ENCODE measurements at regions not wholly inside any gene's neighbourhood (a gene's known extent, or its start where the extent isn't known, plus 50 kb on each side); places are given as distances from the start of the nearest gene placed in this dataset.
A peak's percentile ranks its signal among the peaks of the same experiment; 100 is the strongest.

DNA sequence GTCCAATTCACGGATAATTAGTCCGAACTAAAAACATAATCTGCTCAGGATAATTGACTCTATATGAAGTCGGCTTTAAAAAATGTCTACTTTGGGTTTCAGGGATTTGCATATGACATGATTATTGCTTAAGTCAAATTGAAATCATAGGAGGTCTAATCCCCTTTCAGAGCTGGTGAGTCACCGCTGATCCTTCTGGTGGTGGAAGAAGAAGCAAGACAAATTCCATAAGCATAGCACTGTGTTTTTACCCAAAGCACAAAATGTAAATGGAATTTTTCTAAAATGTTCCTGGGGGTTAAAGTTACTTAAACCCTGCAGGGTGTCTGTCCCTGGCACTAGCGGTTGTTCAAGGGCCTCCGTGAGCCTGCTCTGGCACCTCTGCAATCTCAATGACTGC, 460.2 kb downstream of the LRATD1 start:
- H3K27ac ChIP-seq: no peak overlapping the region
- intact Hi-C loops (cut with DNase I): no loop called here
- 69 to 73% (median 71%) methylated on average over 6 of the region's 6 CpGs for WGBS, 3 donors
- TF ChIP-seq, protein P1, sequence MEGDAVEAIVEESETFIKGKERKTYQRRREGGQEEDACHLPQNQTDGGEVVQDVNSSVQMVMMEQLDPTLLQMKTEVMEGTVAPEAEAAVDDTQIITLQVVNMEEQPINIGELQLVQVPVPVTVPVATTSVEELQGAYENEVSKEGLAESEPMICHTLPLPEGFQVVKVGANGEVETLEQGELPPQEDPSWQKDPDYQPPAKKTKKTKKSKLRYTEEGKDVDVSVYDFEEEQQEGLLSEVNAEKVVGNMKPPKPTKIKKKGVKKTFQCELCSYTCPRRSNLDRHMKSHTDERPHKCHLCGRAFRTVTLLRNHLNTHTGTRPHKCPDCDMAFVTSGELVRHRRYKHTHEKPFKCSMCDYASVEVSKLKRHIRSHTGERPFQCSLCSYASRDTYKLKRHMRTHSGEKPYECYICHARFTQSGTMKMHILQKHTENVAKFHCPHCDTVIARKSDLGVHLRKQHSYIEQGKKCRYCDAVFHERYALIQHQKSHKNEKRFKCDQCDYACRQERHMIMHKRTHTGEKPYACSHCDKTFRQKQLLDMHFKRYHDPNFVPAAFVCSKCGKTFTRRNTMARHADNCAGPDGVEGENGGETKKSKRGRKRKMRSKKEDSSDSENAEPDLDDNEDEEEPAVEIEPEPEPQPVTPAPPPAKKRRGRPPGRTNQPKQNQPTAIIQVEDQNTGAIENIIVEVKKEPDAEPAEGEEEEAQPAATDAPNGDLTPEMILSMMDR (IDR thresholded peaks at IDR 0.05): no peak
- ATAC-seq: no peak
- H3K4me1 ChIP-seq: no peaks in the 10 kb centered on the region
- no peaks in the 10 kb centered on the region for H3K9me3 ChIP-seq
- no peaks in the 10 kb centered on the region for H3K27me3 ChIP-seq (ENCODE audit: insufficient read depth in 3 of 3, low read length in 2 of 3)
- DNase-seq: no peak
- no peak overlapping the region for H3K4me3 ChIP-seq
- H3K36me3 ChIP-seq (ENCODE audit: insufficient read depth in 1 of 2, low read depth in 1 of 2): no peaks in the 10 kb centered on the region

DNA sequence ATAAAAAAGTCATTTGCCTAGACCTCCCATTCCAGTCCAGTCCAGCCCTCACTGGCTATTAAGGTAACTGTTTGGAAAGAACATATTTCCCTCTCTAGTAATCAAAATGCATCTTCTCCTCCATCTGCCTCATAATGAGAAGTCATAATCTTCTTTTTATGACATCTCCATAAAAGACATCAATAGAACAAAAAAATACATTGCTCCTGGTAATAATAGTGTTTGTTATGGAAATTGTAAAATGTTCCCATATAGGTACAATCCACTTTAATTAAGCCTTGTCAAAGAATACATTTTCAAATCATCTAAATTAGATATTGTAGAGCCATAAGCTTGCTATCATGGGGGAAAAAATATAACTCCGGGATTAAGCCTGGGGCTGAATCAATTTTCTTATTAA, 461.6 kb downstream of the LRATD1 start:
- intact Hi-C loops (cut with DNase I): no loop called here
- H3K36me3 ChIP-seq (ENCODE audit: insufficient read depth in 1 of 2, low read depth in 1 of 2): no peaks in the 10 kb centered on the region
- no peak overlapping the region for H3K4me3 ChIP-seq
- TF ChIP-seq, protein P1 (IDR thresholded peaks at IDR 0.05): no peak
- no peaks in the 10 kb centered on the region for H3K9me3 ChIP-seq
- no peaks in the 10 kb centered on the region for H3K4me1 ChIP-seq
- DNase-seq (no peak), ATAC-seq (no peak)
- H3K27me3 ChIP-seq (ENCODE audit: insufficient read depth in 3 of 3, low read length in 2 of 3): no peaks in the 10 kb centered on the region
- no peak overlapping the region for H3K27ac ChIP-seq
- WGBS, 3 donors: 40 to 71% (median 43%) methylated on average over 1 of the region's 1 CpG

DNA sequence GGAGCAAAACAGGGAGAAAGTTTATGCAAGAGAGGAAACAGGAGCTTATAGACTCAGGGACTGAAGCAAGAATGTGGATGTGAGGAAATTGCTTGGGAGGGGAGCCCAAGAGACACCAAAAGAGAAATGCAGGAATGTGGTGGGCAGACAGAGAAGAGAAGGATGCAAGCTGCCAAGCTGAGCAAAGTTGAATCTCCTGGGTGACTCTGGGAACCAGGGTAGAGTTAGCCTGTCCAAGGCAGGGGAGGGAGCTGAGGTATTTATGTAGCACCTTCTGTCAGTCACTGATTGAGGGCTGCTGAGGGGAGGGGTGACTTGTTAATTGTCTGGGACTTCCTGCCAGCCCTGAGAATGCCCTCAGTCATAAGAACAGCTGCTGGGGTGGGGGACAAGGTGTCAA, 464.3 kb downstream of the NBAS start:
- Histone ChIP-seq H3K9me3 (no peaks in the 10 kb centered on the region), H3K4me1 (no peaks in the 10 kb centered on the region), H3K36me3 (ENCODE audit: insufficient read depth in 1 of 2, low read depth in 1 of 2) (no peaks in the 10 kb centered on the region), H3K27ac (no peak overlapping the region), H3K4me3 (no peak overlapping the region), H3K27me3 (ENCODE audit: insufficient read depth in 3 of 3, low read length in 2 of 3) (no peaks in the 10 kb centered on the region)
- intact Hi-C loops (cut with DNase I): no loop called here
- DNase-seq: no peak
- TF ChIP-seq, protein P1 (IDR thresholded peaks at IDR 0.05): no peak
- no peak for ATAC-seq

DNA sequence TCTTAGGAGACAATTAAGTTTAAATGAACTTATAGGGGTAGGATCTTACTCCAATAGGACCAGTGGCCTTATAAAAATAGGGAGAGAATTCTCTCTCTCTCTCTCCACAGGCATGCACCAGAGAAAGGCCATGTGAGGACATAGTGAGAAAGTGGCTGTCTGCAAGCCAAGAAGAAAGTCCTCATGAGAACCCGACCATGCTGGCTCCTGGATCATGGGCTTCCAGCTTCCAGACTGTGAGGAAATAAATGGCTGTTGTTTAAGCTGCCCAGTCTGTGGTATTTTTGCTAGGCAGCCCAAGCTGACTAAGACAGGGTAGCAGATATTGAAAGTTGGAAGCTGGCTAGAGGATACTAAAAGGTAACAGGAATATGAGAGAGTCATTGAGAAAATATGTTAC, 454.0 kb downstream of the NBAS start:
- Histone ChIP-seq H3K27me3 (ENCODE audit: insufficient read depth in 3 of 3, low read length in 2 of 3) (no peaks in the 10 kb centered on the region), H3K4me3 (no peak overlapping the region), H3K9me3 (peaks cover 9% of the 10 kb centered on the region), H3K4me1 (no peaks in the 10 kb centered on the region), H3K27ac (no peak overlapping the region), H3K36me3 (ENCODE audit: insufficient read depth in 1 of 2, low read depth in 1 of 2) (no peaks in the 10 kb centered on the region)
- 9 to 21% (median 13%) methylated on average over 1 of the region's 1 CpG for WGBS, 3 donors
- DNase-seq: no peak
- ATAC-seq: peak in 2 of 4 donors; percentile 32 to 41
- TF ChIP-seq, protein P1 (IDR thresholded peaks at IDR 0.05): no peak
- intact Hi-C loops (cut with DNase I): no loop called here

DNA sequence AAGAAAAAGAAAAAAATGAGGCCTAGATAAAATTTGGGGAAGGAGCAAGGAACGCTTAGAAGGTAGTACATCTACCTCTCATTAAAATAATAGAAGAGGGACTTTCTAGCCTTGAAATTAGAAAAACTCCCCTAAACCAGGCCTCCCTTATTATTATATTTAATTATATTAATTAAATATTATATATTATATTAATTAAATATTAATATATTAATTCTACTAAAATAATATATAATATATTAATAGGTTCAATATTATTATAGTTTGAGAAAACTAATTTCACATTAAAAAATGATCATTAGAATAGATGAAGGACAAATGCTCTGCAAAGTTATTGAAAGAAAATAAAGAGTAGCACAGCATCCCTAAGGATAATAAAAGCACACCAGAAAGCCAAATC, 449.4 kb downstream of the NBAS start:
- no peak for DNase-seq
- Histone ChIP-seq H3K4me3 (no peak overlapping the region), H3K27me3 (ENCODE audit: insufficient read depth in 3 of 3, low read length in 2 of 3) (no peaks in the 10 kb centered on the region), H3K9me3 (peaks cover 25% of the 10 kb centered on the region), H3K4me1 (no peaks in the 10 kb centered on the region), H3K36me3 (ENCODE audit: insufficient read depth in 1 of 2, low read depth in 1 of 2) (no peaks in the 10 kb centered on the region), H3K27ac (no peak overlapping the region)
- TF ChIP-seq, protein P1 (IDR thresholded peaks at IDR 0.05): no peak
- 96 to 98% (median 96%) methylated on average over 1 of the region's 1 CpG for WGBS, 3 donors
- ATAC-seq: no peak
- intact Hi-C loops (cut with DNase I): no loop called here

Measured in psoas muscle (tissue), 7 donors.